ENCODE measurements at regions not wholly inside any gene's neighbourhood (a gene's known extent, or its start where the extent isn't known, plus 50 kb on each side); places are given as distances from the start of the nearest gene placed in this dataset.
A peak's percentile ranks its signal among the peaks of the same experiment; 100 is the strongest.

- no peaks in the 10 kb centered on the region for H3K27me3 ChIP-seq (ENCODE audit: control insufficient read depth in 2 of 2, insufficient read depth in 2 of 2, low read length in 2 of 2)
- no peak overlapping the region for H3K4me3 ChIP-seq (replicated peaks in 1 of 3; ENCODE audit: low read depth in 2 of 3, low read length in 3 of 3)
- 89% methylated on average over 18 of the region's 19 CpGs for WGBS (ENCODE audit: insufficient coverage)
- H3K27ac ChIP-seq (ENCODE audit: low read depth in 1 of 2, low read length in 2 of 2), result no peak overlapping the region
- no peaks in the 10 kb centered on the region for H3K36me3 ChIP-seq (replicated peaks in 1 of 2; ENCODE audit: control insufficient read depth in 1 of 2, insufficient read depth in 2 of 2, low read length in 2 of 2)
- H2AFZ ChIP-seq (ENCODE audit: insufficient read depth, low read depth, low read length, poor library complexity, severe bottlenecking), result no peak overlapping the region
- no peak for DNase-seq
- peaks cover 8 to 40% (median 27%) of the 10 kb centered on the region in 7 donors for H3K9me3 Mint-ChIP-seq
- H3K4me1 Mint-ChIP-seq, result no peaks in the 10 kb centered on the region
- peaks cover 0 to 2% (median 1%) of the 10 kb centered on the region in 3 donors for H3K27me3 Mint-ChIP-seq (ENCODE audit: low read depth in 3 of 3)
- H3K4me1 ChIP-seq (ENCODE audit: control insufficient read depth in 1 of 2, insufficient read depth in 2 of 2, low read length in 2 of 2), result no peaks in the 10 kb centered on the region
- no peak overlapping the region for H3K9ac ChIP-seq (ENCODE audit: insufficient read depth, low read length, poor library complexity, severe bottlenecking)
- intact Hi-C loops (cut with micrococcal nuclease), result no loop called here
- no peaks in the 10 kb centered on the region for H3K79me2 ChIP-seq (ENCODE audit: insufficient read depth, low read length)
- no peak for TF ChIP-seq CTCF (IDR thresholded peaks at IDR 0.05)
- H4K20me1 ChIP-seq (ENCODE audit: insufficient read depth, low read length), result no peaks in the 10 kb centered on the region
- H3K4me2 ChIP-seq (replicated peaks; ENCODE audit: extremely low read depth, low read length, poor library complexity, severe bottlenecking), result no peak overlapping the region
- no peak overlapping the region for H3K4me3 Mint-ChIP-seq
- H3K27ac Mint-ChIP-seq, result no peak overlapping the region
- H3K9me3 ChIP-seq (replicated peaks in 1 of 2; ENCODE audit: control insufficient read depth in 1 of 2, insufficient read depth in 1 of 2, low read length in 2 of 2), result peaks cover 43 to 51% of the 10 kb centered on the region in 2 donors
- no peaks in the 10 kb centered on the region for H3K36me3 Mint-ChIP-seq
These were observed 739.5 kb downstream of the SOCS6 start for GRCh38 chr18:71028285-71028762.

- peaks cover 8 to 37% (median 22%) of the 10 kb centered on the region in 7 donors for H3K9me3 Mint-ChIP-seq
- Histone ChIP-seq H3K4me3 (replicated peaks in 1 of 3; ENCODE audit: low read depth in 2 of 3, low read length in 3 of 3) (no peak overlapping the region), H2AFZ (ENCODE audit: insufficient read depth, low read depth, low read length, poor library complexity, severe bottlenecking) (no peak overlapping the region), H3K27ac (ENCODE audit: low read depth in 1 of 2, low read length in 2 of 2) (no peak overlapping the region), H3K36me3 (replicated peaks in 1 of 2; ENCODE audit: control insufficient read depth in 1 of 2, insufficient read depth in 2 of 2, low read length in 2 of 2) (no peaks in the 10 kb centered on the region), H3K79me2 (ENCODE audit: insufficient read depth, low read length) (no peaks in the 10 kb centered on the region), H3K4me1 (ENCODE audit: control insufficient read depth in 1 of 2, insufficient read depth in 2 of 2, low read length in 2 of 2) (no peaks in the 10 kb centered on the region), H4K20me1 (ENCODE audit: insufficient read depth, low read length) (no peaks in the 10 kb centered on the region), H3K4me2 (replicated peaks; ENCODE audit: extremely low read depth, low read length, poor library complexity, severe bottlenecking) (no peak overlapping the region), H3K27me3 (ENCODE audit: control insufficient read depth in 2 of 2, insufficient read depth in 2 of 2, low read length in 2 of 2) (no peaks in the 10 kb centered on the region), H3K9me3 (replicated peaks in 1 of 2; ENCODE audit: control insufficient read depth in 1 of 2, insufficient read depth in 1 of 2, low read length in 2 of 2) (peaks cover 39 to 47% of the 10 kb centered on the region in 2 donors), H3K9ac (ENCODE audit: insufficient read depth, low read length, poor library complexity, severe bottlenecking) (no peak overlapping the region)
- no peak for DNase-seq
- no peaks in the 10 kb centered on the region for H3K4me1 Mint-ChIP-seq
- WGBS (ENCODE audit: insufficient coverage), result no CpG with 5 or more reads among the region's 4 CpGs
- TF ChIP-seq CTCF (IDR thresholded peaks at IDR 0.05), result no peak
- peak overlapping the region in 1 of 7 donors; percentile 0 for H3K27ac Mint-ChIP-seq
- H3K4me3 Mint-ChIP-seq, result no peak overlapping the region
- H3K27me3 Mint-ChIP-seq (ENCODE audit: low read depth in 3 of 3), result no peaks in the 10 kb centered on the region
- H3K36me3 Mint-ChIP-seq, result no peaks in the 10 kb centered on the region
- intact Hi-C loops (cut with micrococcal nuclease), result no loop called here
These were observed 738.7 kb downstream of the SOCS6 start for GRCh38 chr18:71027531-71027930.

Measured in CD14-positive monocyte (primary cell).